TTC549 (cell line): ENCODE measurements at regions not wholly inside any gene's neighbourhood (a gene's known extent, or its start where the extent isn't known, plus 50 kb on each side); places are given as distances from the start of the nearest gene placed in this dataset.
"Not testable (repeated sequence)": the region's sequence is repeated elsewhere in the genome, so short reads cannot be mapped to it uniquely, and the experiment has no call there.

ENCODE experiments used
- FAIRE-seq: peaks from 2 replicates; lab custom pipeline; 2012; peaks lifted over from hg19 to GRCh38; lab: Jason Lieb, UNC

DNA sequence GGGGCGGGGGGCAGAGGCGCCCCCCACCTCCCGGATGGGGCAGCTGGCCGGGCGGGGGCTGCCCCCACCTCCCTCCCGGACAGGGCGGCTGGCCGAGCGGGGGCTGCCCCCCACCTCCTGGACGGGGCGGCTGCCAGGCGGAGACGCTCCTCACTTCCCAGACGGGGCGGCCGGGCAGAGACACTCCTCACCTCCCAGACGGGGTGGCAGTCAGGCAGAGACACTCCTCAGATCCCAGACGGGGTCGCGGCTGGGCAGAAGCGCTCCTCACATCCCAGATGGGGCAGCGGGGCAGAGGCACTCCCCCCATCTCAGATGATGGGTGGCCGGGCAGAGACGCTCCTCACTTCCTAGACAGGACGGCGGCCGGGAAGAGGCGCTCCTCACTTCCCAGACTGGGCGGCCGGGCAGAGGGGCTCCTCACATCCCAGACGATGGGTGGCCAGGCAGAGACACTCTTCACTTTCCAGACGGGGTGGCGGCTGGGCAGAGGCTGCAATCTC, 240.1 kb downstream of the NPIPA7 start:
- FAIRE-seq, result not testable (repeated sequence)

DNA sequence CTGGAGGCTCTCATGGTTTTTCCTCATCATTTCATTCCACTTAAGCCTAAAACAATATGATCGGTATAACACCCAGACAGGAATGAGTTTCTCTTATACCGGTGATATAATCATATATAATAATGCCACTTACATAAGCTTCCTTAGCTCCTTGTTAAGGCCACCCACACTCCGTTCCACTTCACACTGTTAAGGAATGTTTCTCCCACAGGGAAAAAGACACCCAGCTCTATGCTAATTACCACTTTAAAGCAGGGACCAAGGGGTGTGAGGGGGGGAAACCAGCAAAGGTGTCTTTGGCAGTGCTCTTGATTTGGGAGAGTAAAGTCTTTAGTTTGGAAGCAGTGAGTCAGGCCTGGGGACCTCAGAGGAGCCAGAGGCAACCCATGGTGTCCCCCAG, 245.4 kb downstream of the NPIPA7 start:
- FAIRE-seq, result not testable (repeated sequence)

- not testable (repeated sequence) for FAIRE-seq
Measured at GRCh38 chr16:16625140-16625539, 246.2 kb downstream of the NPIPA7 start.

- FAIRE-seq, result not testable (repeated sequence)
Measured at GRCh38 chr16:16627865-16628264, 248.9 kb downstream of the NPIPA7 start.

DNA sequence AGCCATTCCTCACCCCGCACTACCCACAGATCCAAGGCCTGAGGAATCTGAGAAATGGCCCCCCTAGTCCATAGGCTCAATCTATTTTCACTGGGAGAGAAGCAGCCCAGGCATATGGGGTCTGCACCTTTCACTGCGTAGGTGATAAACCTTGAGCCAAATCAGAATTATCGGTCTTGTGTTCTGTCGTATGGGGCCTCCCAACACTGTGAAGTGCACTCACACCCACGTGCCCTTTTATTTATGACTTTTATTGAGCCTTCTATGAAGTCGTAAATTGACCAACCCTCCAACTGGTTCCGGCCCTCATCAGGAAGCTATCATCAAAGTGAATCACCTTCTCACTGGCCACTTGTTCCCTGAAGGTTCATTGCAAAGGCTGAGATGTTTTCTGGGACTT, 259.3 kb downstream of the NPIPA7 start:
- not testable (repeated sequence) for FAIRE-seq

DNA sequence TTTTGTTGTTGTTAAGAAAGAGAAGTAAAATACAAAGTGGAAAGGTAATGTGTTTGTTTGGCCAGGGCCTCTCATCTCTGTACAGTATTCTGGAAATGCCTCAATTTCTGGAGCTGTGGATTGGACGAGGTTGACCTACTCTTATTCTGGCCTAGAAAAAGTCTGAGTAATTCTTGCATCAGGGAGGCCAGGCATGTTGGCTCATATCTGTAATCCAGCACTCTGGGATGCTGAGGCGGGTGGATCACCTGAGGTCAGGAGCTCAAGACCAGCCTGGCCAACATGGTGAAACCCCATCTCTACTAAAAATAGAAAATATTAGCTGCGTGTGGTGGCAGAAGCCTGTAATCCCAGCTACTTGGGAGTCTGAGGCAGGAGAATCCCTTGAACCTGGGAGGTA, 259.8 kb downstream of the NPIPA7 start:
- FAIRE-seq, result not testable (repeated sequence)

- not testable (repeated sequence) for FAIRE-seq
Measured at GRCh38 chr16:16643828-16644227, 264.9 kb downstream of the NPIPA7 start.

GRCh38 chr16:16648002-16648401, 269.1 kb downstream of the NPIPA7 start:
- not testable (repeated sequence) for FAIRE-seq

GRCh38 chr16:16672180-16672812, 293.4 kb downstream of the NPIPA7 start:
- FAIRE-seq, result not testable (repeated sequence)

DNA sequence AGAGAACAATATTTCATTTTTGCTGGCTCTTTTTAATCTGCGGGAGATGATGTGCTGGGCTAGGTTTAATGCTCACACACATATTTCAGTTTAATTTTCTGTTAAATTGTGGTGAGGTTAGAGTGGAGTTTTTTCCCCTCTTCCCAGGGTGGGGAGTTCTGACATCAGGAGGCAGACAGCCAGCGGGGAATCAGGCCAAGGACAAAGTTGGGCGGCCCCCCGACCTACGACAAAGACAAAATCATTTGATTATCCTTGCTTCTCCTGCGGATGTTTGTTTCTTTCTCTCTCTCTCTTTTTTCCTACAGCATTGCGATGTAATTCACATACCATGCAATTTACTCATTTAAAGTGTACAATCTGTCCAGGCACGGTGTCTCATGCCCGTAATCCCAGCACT, 295.9 kb downstream of the NPIPA7 start:
- not testable (repeated sequence) for FAIRE-seq

DNA sequence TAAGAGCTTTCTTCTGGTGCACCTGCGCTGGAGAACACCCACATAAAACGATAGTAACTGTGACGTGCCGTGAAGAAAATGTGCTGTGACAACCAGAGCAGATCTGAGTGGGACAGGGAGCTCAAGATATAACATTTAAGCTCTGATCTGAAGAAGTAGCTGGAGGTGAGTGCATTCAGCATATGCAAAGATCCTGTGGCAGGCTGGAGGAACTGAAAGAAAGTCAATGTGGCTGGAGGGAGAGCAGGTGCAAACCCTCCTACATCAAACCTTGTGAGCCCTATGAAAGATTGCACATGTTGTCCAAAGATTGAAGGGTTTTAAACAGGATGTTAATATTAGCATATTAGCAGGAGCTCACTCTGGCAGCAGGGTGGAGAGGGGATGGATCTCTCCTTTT, 342.9 kb downstream of the NPIPA7 start:
- not testable (repeated sequence) for FAIRE-seq

DNA sequence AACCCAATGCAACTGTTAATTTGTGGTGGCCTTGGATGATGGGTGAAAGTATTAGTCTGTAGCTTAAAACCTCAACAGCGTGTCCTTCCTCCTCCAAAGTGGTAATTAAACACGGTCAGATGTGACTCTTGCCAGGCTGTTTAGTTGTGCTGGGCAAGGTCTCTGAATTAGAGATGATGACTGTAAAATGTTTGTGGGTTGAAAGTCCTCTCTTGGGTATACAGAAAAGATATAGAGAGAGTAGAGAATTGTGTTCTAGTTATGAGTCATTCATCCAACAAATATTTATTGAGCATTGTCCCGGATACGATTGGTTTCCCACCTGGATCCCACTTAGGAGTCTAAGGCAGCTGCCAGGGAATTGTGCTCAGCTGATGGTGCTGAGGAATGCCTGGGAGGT, 343.7 kb downstream of the NPIPA7 start:
- FAIRE-seq, result not testable (repeated sequence)

DNA sequence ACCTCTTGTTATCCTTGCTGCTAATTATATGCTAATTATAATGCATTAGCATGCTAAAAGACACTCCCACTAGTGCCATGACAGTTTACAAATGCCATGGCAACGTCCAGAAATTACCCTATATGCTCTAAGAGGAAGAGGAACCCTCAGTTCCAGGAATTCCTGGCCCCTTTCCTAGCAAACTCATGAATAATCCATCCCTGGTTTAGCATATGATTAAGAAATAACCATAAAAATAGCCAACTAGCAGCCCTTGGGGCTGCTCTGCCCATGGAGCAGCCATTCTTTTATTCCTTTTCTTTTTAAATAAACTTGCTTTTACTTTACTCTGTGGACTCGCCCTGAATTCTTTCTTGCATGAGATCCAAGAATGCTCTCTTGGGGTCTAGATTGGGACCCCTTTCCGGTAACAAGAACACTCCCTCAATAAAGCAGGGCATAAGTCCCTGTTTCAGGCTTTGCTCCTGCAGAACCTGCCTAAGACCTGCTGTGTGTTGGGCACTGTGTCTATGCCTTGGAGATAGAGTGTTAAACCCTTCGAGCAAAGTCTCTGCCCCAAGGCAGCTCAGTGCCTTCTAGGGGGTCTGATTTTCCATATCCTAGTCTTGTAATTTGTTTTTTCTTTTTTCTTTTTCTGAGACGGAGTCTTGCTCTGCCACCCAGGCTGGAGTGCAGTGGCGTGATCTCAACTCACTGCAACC, 345.0 kb downstream of the NPIPA7 start:
- FAIRE-seq, result not testable (repeated sequence)

DNA sequence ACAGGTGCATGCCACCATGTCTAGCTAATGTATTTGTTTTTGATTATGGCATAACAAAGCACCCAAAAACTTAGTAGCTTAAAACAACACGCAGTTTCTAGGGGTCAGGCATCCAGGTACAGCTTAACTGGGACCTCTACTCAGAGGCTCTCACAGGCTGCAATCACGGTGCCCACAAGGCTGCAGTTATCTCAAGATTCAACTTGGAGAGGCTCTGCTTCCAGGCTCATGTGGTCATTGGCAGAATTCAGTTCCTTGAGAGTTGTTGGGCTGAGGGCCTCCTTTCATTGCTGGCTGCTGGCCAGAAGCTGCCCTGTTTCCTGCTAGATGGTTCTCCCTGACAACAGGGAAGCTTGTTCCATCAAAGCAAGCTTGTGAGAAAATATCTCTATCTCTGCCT, 348.1 kb downstream of the NPIPA7 start:
- not testable (repeated sequence) for FAIRE-seq

- not testable (repeated sequence) for FAIRE-seq
Measured at GRCh38 chr16:16742573-16742972, 363.6 kb downstream of the NPIPA7 start.

GRCh38 chr16:16754992-16755667, 376.2 kb downstream of the NPIPA7 start:
- not testable (repeated sequence) for FAIRE-seq

DNA sequence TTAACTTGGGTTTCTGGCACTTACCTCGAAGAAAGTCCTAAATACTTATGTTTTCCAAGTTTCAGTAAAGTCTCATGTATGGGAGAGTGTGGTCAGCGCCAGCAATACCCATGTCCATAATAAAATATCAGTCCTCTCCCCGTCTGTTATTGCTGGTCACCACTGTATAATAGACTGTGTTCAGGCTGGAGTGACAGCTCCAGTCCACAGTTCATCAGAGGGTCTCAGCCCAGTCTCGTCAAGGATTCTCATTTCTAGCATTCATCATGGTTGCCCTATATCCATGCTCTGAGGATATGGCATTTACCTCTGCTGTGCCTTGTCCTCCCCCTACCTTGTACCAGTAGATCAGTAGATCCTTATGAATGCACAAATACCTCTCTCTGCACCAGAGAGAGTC, 384.5 kb downstream of the NPIPA7 start:
- no peak for FAIRE-seq

GRCh38 chr16:16770717-16771116, 391.8 kb downstream of the NPIPA7 start:
- not testable (repeated sequence) for FAIRE-seq

DNA sequence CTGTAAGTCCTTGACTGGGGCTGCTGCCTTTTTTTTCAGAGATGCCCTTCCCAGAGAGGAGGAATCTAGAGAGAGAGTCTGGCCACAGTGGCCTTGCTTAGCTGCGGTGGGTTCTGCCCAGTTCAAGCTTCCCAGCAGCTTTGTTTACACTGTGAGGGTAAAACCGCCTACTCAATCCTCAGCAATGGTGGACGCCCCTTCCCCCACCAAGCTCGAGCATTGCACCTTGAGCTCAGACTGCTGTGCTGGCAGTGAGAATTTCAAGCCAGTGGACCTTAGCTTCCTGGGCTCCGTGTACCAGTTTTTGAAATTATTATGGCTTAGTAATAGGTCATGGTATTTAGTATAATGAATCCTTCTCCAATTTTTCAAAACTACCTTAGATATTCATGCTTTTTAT, 395.4 kb downstream of the NPIPA7 start:
- FAIRE-seq, result no peak

DNA sequence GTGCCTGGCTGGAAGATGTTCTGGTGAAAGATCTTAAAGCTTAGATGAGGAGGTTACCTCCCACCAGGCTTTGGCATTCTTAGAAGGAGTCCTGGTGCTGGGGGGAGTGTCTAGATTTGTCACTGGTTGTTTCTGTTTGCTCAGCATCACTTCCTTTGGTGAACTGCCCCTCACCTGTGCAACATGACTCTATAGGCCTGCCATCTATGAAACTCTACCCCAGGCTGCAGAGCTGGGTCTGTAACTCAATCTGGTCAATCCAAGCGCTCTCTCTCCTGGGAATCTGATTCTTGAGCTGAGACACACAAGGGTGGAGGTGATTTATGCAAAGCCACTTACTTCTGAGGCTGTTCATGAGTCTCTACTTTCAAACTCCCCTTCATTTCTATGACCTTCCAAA, 399.4 kb downstream of the NPIPA7 start:
- no peak for FAIRE-seq

GRCh38 chr16:16780588-16780987, 401.6 kb downstream of the NPIPA7 start:
- FAIRE-seq, result no peak

- no peak for FAIRE-seq
Measured at GRCh38 chr16:16782153-16782552, 403.2 kb downstream of the NPIPA7 start.

GRCh38 chr16:16788004-16788403, 409.1 kb downstream of the NPIPA7 start:
- no peak for FAIRE-seq
